Aorta (tissue), 5 donors: ENCODE measurements at regions not wholly inside any gene's neighbourhood (a gene's known extent, or its start where the extent isn't known, plus 50 kb on each side); places are given as distances from the start of the nearest gene placed in this dataset.
"Not testable (repeated sequence)": the region's sequence is repeated elsewhere in the genome, so short reads cannot be mapped to it uniquely, and the experiment has no call there.

Experiments
- ATAC-seq: fragments of 200-7000 bp; cut with Tn5 transposase; one replicate; pipeline ENCODE4 v1.9.1; 2022; ENCODE audit warnings: moderate library complexity; ENCODE audit not compliant: low FRiP score
- DNase-seq, 2 donors: peaks; one replicate each; pipeline ENCODE4 v3.0.0-alpha.2; 2020
- H3K27ac ChIP-seq, 2 donors: one replicate each; pipeline ENCODE4 v1.5.1; 2013; ENCODE audit warnings: low read length in 2 of 2, mild to moderate bottlenecking in 2 of 2, moderate library complexity in 2 of 2, control low read depth in 1 of 2, inconsistent platforms in 1 of 2, low read depth in 1 of 2
- H3K27me3 ChIP-seq, 2 donors: one replicate each; pipeline ENCODE4 v1.6.1; 2013; ENCODE audit warnings: control low read depth in 1 of 2, low read length in 1 of 2, mild to moderate bottlenecking in 1 of 2, moderate library complexity in 1 of 2; ENCODE audit not compliant: insufficient read depth in 2 of 2, control insufficient read depth in 1 of 2
- H3K36me3 ChIP-seq, 2 donors: one replicate each; pipeline ENCODE4 v1.6.1; 2013; ENCODE audit warnings: control low read depth in 1 of 2, low read length in 1 of 2, mild to moderate bottlenecking in 1 of 2; ENCODE audit not compliant: insufficient read depth in 2 of 2, control insufficient read depth in 1 of 2
- H3K4me1 ChIP-seq, 2 donors: one replicate each; pipeline ENCODE4 v1.6.1; 2013; ENCODE audit warnings: low read length in 2 of 2, control low read depth in 1 of 2, mild to moderate bottlenecking in 1 of 2, moderate library complexity in 1 of 2; ENCODE audit not compliant: insufficient read depth in 2 of 2, control insufficient read depth in 1 of 2
- H3K4me3 ChIP-seq, 2 donors: one replicate each; pipeline ENCODE4 v1.5.1; 2013; ENCODE audit warnings: low read length in 2 of 2, control low read depth in 1 of 2, mild to moderate bottlenecking in 1 of 2
- H3K9me3 ChIP-seq: one replicate; pipeline ENCODE4 v1.6.1; 2013; ENCODE audit warnings: mild to moderate bottlenecking, low read length; ENCODE audit not compliant: control insufficient read depth
- WGBS, 2 donors: extraction: QIAGEN DNeasy Blood & Tissue Kit; methylation state at CpG; one replicate each; pipeline ENCODE4 v1.1.7; 2013; 5-methylcytosine and 5-hydroxymethylcytosine counted together
- intact Hi-C, 2 donors: fragments of 100-400 bp; cut with DNase I; formaldehyde crosslinking; loops; one replicate each; pipeline versions ENCODE4 v1.14.2 to v1.15.0; 2022
- donor health status: healthy with polysubstance abuse.
- donor health status: Bipolar disorder and iron deficiency.
- donor health status: DM: no; HTN: no; CAD: no.
- donor health status: DM: no; HTN: no; CAD: no.
- donor health status: DM: yes; HTN: yes; CAD: no.

GRCh38 chr21:8194042-8194441, 2327.3 kb upstream of the TPTE start:
- peak; percentile 83 for ATAC-seq
- DNase-seq, H3K4me3 ChIP-seq, H3K27me3 ChIP-seq, H3K9me3 ChIP-seq, H3K27ac ChIP-seq, H3K36me3 ChIP-seq, H3K4me1 ChIP-seq, intact Hi-C loops: not testable (repeated sequence)
- no CpG with 5 or more reads among the region's 17 CpGs for WGBS, 2 donors

GRCh38 chr21:8197377-8198027, 2323.9 kb upstream of the TPTE start:
- H3K36me3 ChIP-seq, H3K27ac ChIP-seq, intact Hi-C loops, H3K4me3 ChIP-seq, H3K9me3 ChIP-seq, H3K27me3 ChIP-seq, H3K4me1 ChIP-seq, DNase-seq: not testable (repeated sequence)
- no CpG with 5 or more reads among the region's 20 CpGs for WGBS, 2 donors
- ATAC-seq = peak; percentile 81

DNA sequence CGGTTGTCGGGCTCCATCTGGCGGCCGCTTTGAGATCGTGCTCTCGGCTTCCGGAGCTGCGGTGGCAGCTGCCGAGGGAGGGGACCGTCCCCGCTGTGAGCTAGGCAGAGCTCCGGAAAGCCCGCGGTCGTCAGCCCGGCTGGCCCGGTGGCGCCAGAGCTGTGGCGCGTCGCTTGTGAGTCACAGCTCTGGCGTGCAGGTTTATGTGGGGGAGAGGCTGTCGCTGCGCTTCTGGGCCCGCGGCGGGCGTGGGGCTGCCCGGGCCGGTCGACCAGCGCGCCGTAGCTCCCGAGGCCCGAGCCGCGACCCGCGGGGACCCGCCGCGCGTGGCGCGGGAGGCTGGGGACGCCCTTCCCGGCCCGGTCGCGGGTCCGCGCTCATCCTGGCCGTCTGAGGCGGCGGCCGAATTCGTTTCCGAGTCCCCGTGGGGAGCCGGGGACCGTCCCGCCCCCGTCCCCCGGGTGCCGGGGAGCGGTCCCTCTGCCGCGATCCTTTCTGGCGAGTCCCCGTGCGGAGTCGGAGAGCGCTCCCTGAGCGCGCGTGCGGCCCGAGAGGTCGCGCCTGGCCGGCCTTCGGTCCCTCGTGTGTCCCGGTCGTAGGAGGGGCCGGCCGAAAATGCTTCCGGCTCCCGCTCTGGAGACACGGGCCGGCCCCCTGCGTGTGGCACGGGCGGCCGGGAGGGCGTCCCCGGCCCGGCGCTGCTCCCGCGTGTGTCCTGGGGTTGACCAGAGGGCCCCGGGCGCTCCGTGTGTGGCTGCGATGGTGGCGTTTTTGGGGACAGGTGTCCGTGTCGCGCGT, 2316.1 kb upstream of the TPTE start:
- no CpG with 5 or more reads among the region's 111 CpGs for WGBS, 2 donors
- ATAC-seq = peak; percentile 100
- H3K9me3 ChIP-seq, DNase-seq, H3K4me3 ChIP-seq, H3K27ac ChIP-seq, intact Hi-C loops, H3K36me3 ChIP-seq, H3K4me1 ChIP-seq, H3K27me3 ChIP-seq: not testable (repeated sequence)

- WGBS, 2 donors = no CpG with 5 or more reads among the region's 40 CpGs
- ATAC-seq, H3K4me1 ChIP-seq, H3K27ac ChIP-seq, H3K27me3 ChIP-seq, H3K9me3 ChIP-seq, H3K36me3 ChIP-seq, H3K4me3 ChIP-seq, intact Hi-C loops, DNase-seq: not testable (repeated sequence)
Observed at GRCh38 chr21:8205892-8206188, 2315.5 kb upstream of the TPTE start.

DNA sequence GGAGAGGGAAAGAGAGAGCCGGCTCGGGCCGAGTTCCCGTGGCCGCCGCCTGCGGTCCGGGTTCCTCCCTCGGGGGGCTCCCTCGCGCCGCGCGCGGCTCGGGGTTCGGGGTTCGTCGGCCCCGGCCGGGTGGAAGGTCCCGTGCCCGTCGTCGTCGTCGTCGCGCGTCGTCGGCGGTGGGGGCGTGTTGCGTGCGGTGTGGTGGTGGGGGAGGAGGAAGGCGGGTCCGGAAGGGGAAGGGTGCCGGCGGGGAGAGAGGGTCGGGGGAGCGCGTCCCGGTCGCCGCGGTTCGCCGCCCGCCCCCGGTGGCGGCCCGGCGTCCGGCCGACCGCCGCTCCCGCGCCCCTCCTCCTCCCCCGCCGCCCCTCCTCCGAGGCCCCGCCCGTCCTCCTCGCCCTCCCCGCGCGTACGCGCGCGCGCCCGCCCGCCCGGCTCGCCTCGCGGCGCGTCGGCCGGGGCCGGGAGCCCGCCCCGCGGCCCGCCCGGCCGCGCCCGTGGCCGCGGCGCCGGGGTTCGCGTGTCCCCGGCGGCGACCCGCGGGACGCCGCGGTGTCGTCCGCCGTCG, 2308.3 kb upstream of the TPTE start:
- DNase-seq = peak; percentile 5 to 62
- H3K27ac ChIP-seq, intact Hi-C loops, H3K4me1 ChIP-seq, H3K9me3 ChIP-seq, H3K27me3 ChIP-seq, H3K36me3 ChIP-seq, ATAC-seq, H3K4me3 ChIP-seq: not testable (repeated sequence)
- 33 to 75% methylated on average over 33 to 40 of the region's 111 CpGs for WGBS, 2 donors

DNA sequence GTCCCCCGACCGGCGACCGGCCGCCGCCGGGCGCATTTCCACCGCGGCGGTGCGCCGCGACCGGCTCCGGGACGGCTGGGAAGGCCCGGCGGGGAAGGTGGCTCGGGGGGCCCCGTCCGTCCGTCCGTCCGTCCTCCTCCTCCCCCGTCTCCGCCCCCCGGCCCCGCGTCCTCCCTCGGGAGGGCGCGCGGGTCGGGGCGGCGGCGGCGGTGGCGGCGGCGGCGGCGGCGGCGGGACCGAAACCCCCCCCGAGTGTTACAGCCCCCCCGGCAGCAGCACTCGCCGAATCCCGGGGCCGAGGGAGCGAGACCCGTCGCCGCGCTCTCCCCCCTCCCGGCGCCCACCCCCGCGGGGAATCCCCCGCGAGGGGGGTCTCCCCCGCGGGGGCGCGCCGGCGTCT, 2306.8 kb upstream of the TPTE start:
- intact Hi-C loops, H3K4me1 ChIP-seq, H3K27me3 ChIP-seq, DNase-seq, H3K27ac ChIP-seq, H3K4me3 ChIP-seq, H3K36me3 ChIP-seq, H3K9me3 ChIP-seq, ATAC-seq: not testable (repeated sequence)
- 24 to 29% methylated on average over 19 to 27 of the region's 70 CpGs for WGBS, 2 donors

DNA sequence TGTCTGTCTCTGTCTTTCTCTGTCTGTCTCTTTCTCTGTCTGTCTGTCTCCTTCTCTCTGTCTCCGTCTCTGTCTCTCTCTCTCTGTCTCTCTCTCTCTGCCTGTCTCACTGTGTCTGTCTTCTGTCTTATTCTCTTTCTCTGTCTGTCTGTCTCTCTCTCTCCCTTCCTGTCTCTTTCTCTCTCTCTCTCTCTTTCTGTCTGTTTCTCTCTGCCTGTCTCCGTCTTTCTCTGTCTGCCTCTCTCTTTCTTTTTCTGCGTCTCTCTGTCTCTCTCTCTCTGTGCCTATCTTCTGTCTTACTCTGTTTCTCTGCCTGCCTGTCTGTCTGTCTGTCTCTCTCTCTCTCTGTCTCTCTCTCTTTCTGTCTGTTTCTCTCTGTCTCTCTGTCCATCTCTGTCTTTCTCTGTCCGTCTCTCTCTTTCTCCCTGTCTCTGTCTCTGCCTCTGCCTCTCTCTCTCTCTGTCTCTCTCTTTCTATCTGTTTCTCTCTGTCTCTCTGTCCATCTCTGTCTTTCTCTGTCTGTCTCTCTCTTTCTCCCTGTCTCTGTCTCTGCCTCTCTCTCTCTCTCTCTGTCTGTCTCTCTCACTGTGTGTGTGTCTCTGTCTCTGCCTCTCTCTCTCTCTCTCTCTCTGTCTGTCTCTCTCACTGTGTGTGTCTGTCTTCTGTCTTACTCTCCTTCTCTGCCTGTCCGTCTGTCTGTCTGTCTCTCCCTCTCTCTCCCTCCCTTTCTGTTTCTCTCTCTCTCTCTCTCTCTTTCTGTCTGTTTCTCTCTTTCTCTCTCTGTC, 2291.8 kb upstream of the TPTE start:
- not testable (repeated sequence) for H3K4me1 ChIP-seq
- ATAC-seq = peak; percentile 79

DNA sequence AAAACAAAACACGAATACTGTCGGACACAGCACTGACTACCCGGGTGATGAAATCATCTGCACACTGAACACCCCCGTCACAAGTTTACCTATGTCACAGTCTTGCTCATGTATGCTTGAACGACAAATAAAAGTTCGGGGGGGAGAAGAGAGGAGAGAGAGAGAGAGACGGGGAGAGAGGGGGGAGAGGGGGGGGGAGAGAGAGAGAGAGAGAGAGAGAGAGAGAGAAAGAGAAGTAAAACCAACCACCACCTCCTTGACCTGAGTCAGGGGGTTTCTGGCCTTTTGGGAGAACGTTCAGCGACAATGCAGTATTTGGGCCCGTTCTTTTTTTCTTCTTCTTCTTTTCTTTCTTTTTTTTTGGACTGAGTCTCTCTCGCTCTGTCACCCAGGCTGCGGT, 2290.1 kb upstream of the TPTE start:
- H3K4me1 ChIP-seq, H3K27ac ChIP-seq, H3K36me3 ChIP-seq, ATAC-seq, intact Hi-C loops, H3K27me3 ChIP-seq, H3K9me3 ChIP-seq, DNase-seq, H3K4me3 ChIP-seq: not testable (repeated sequence)
- WGBS, 2 donors = 54 to 68% methylated on average over 1 to 2 of the region's 12 CpGs

More for the DNA sequence above, 2291.8 kb upstream of the TPTE start:
- WGBS, 2 donors = no CpG with 5 or more reads among the region's 5 CpGs
- DNase-seq, H3K9me3 ChIP-seq, intact Hi-C loops, H3K4me3 ChIP-seq, H3K27me3 ChIP-seq, H3K36me3 ChIP-seq, H3K27ac ChIP-seq: not testable (repeated sequence)
